WTC11 (cell line): ENCODE measurements at regions not wholly inside any gene's neighbourhood (a gene's known extent, or its start where the extent isn't known, plus 50 kb on each side); places are given as distances from the start of the nearest gene placed in this dataset.

Experiments used
- ATF3 ChIP-seq: sonication (generic); formaldehyde crosslinking; conservative IDR thresholded peaks from 2 replicates; pipeline ENCODE4 v1.8.1; 2022; ENCODE audit warnings: mild to moderate bottlenecking, missing genetic modification reagents
- CREM ChIP-seq: sonication (generic); formaldehyde crosslinking; IDR thresholded peaks from 2 replicates; pipeline ENCODE4 v1.8.1; 2022; ENCODE audit warnings: mild to moderate bottlenecking, missing genetic modification reagents, moderate library complexity
- CTCF ChIP-seq: fragments of 200-600 bp; IDR thresholded peaks from 2 replicates; pipeline ENCODE4 v1.8.0; 2022; ENCODE audit warnings: antibody characterized with exemption
- E2F4 ChIP-seq: sonication (generic); formaldehyde crosslinking; IDR thresholded peaks from 2 replicates; pipeline ENCODE4 v1.8.1; 2022; ENCODE audit warnings: low read depth, mild to moderate bottlenecking, moderate library complexity, missing genetic modification reagents, borderline replicate concordance
- MAX ChIP-seq: sonication (generic); formaldehyde crosslinking; IDR thresholded peaks from 2 replicates; pipeline ENCODE4 v1.8.0; 2022; ENCODE audit warnings: mild to moderate bottlenecking, missing genetic modification reagents
- NFYB ChIP-seq: sonication (generic); formaldehyde crosslinking; conservative IDR thresholded peaks from 2 replicates; pipeline ENCODE4 v1.8.0; 2022; ENCODE audit warnings: low read depth, missing genetic modification reagents
- OVOL2 ChIP-seq: fragments of 250-450 bp; sonication (Bioruptor Pico); IDR thresholded peaks from 2 replicates; pipeline ENCODE4 v1.9.0; 2021; ENCODE audit warnings: mild to moderate bottlenecking, borderline replicate concordance
- ZBTB43 ChIP-seq: sonication (generic); formaldehyde crosslinking; IDR thresholded peaks from 2 replicates; pipeline ENCODE4 v1.8.1; 2023; ENCODE audit warnings: mild to moderate bottlenecking, missing genetic modification reagents
- ZSCAN18 ChIP-seq: fragments of 250-450 bp; sonication (Bioruptor Pico); IDR thresholded peaks from 2 replicates; pipeline ENCODE4 v2.1.2; 2022; ENCODE audit warnings: mild to moderate bottlenecking, moderate library complexity

GRCh38 chr13:67614579-67614978 lies 384.4 kb upstream of the PCDH9 start:
- TF ChIP-seq MAX (no peak), CTCF (no peak), ATF3 (no peak), E2F4 (CRISPR knock-in tag) (no peak), ZSCAN18 (CRISPR knock-in tag) (no peak), OVOL2 (no peak), CREM (CRISPR knock-in tag) (no peak), NFYB (CRISPR knock-in tag) (no peak), ZBTB43 (CRISPR knock-in tag) (no peak)
